GM23338 (cell line): ENCODE measurements at regions not wholly inside any gene's neighbourhood (a gene's known extent, or its start where the extent isn't known, plus 50 kb on each side); places are given as distances from the start of the nearest gene placed in this dataset.

Source experiments
- ATAC-seq: fragments of 200-7000 bp; cut with Tn5 transposase; 3 replicates; pipeline ENCODE4 v1.9.1; 2020
- DNase-seq: peaks from one replicate; pipeline ENCODE4 v3.0.0-alpha.2; 2015; ENCODE audit warnings: low spot score
- H2AFZ ChIP-seq: fragments of 200-600 bp; sonication (generic); 2 replicates; pipeline ENCODE4 v1.8.0; 2016; ENCODE audit warnings: antibody characterized with exemption, mild to moderate bottlenecking, moderate library complexity
- H3F3A ChIP-seq: fragments of 200-600 bp; sonication (generic); replicated peaks from 2 replicates; pipeline ENCODE4 v1.8.0; 2017; ENCODE audit warnings: antibody characterized with exemption, mixed run types, low read depth
- H3K27ac ChIP-seq: fragments of 200-600 bp; sonication (generic); 2 replicates; pipeline ENCODE4 v1.6.1; 2016; ENCODE audit warnings: low read depth
- H3K27me3 ChIP-seq: fragments of 200-600 bp; sonication (generic); 2 replicates; pipeline ENCODE4 v1.8.0; 2016; ENCODE audit warnings: mild to moderate bottlenecking, mixed run types, moderate library complexity; ENCODE audit not compliant: insufficient read depth
- H3K36me3 ChIP-seq: fragments of 200-600 bp; sonication (generic); 2 replicates; pipeline ENCODE4 v1.8.0; 2016; ENCODE audit warnings: mild to moderate bottlenecking; ENCODE audit not compliant: insufficient read depth
- H3K4me1 ChIP-seq: fragments of 200-600 bp; sonication (generic); 2 replicates; pipeline ENCODE4 v1.8.0; 2016; ENCODE audit warnings: mild to moderate bottlenecking, moderate library complexity; ENCODE audit not compliant: insufficient read depth
- H3K4me2 ChIP-seq: fragments of 200-600 bp; sonication (generic); 2 replicates; pipeline ENCODE4 v1.7.1; 2017; ENCODE audit warnings: mixed run types
- H3K4me3 ChIP-seq: fragments of 200-600 bp; sonication (generic); 2 replicates; pipeline ENCODE4 v1.6.1; 2016; ENCODE audit warnings: mixed run types
- H3K79me2 ChIP-seq: fragments of 200-600 bp; sonication (generic); replicated peaks from 2 replicates; pipeline ENCODE4 v1.8.0; 2017; ENCODE audit warnings: mild to moderate bottlenecking; ENCODE audit not compliant: insufficient read depth
- H3K9me2 ChIP-seq: fragments of 200-600 bp; sonication (generic); 2 replicates; pipeline ENCODE4 v1.8.0; 2017; ENCODE audit not compliant: insufficient read depth
- H4K20me1 ChIP-seq: fragments of 200-600 bp; sonication (generic); replicated peaks from 2 replicates; pipeline ENCODE4 v1.8.0; 2017; ENCODE audit warnings: mild to moderate bottlenecking; ENCODE audit not compliant: insufficient read depth
- H3K27ac Mint-ChIP-seq: 2 replicates; pipeline ENCODE4 v1.8.0; 2020; ENCODE audit warnings: inconsistent platforms, mild to moderate bottlenecking, moderate library complexity, mixed read lengths
- H3K27me3 Mint-ChIP-seq: 3 replicates; pipeline ENCODE4 v1.8.0; 2022; ENCODE audit warnings: low read depth, mild to moderate bottlenecking, moderate library complexity, mixed read lengths, inconsistent platforms; ENCODE audit not compliant: insufficient read depth, poor library complexity
- H3K36me3 Mint-ChIP-seq: 3 replicates; pipeline ENCODE4 v1.8.0; 2021; ENCODE audit warnings: low read depth, mild to moderate bottlenecking, inconsistent platforms, moderate library complexity, mixed read lengths
- H3K4me1 Mint-ChIP-seq: 3 replicates; pipeline ENCODE4 v1.8.0; 2020; ENCODE audit warnings: mild to moderate bottlenecking, inconsistent platforms, mixed read lengths
- H3K4me3 Mint-ChIP-seq: 3 replicates; pipeline ENCODE4 v1.8.0; 2021; ENCODE audit warnings: moderate library complexity, mild to moderate bottlenecking, inconsistent platforms, mixed read lengths
- H3K9me3 Mint-ChIP-seq: 3 replicates; pipeline ENCODE4 v1.8.0; 2020; ENCODE audit warnings: moderate library complexity, mild to moderate bottlenecking, inconsistent platforms, mixed read lengths
- CREB1 ChIP-seq: fragments of 250-450 bp; sonication (Bioruptor Pico); IDR thresholded peaks from 2 replicates; pipeline ENCODE4 v1.5.0; 2020; ENCODE audit warnings: low read depth, mild to moderate bottlenecking, moderate library complexity
- EZH2 ChIP-seq: fragments of 200-600 bp; sonication (generic); IDR thresholded peaks from one replicate; pipeline ENCODE4 v1.8.0; 2017; ENCODE audit warnings: antibody characterized with exemption, mild to moderate bottlenecking, low read depth; ENCODE audit not compliant: unreplicated experiment
- EZH2phosphoT487 ChIP-seq: fragments of 200-600 bp; sonication (generic); IDR thresholded peaks from one replicate; pipeline ENCODE4 v1.8.1; 2018; ENCODE audit warnings: antibody characterized with exemption; ENCODE audit not compliant: unreplicated experiment
- JUNB ChIP-seq: IDR thresholded peaks from one replicate; pipeline ENCODE4 v1.6.1; 2016; ENCODE audit warnings: antibody characterized with exemption; ENCODE audit not compliant: unreplicated experiment
- NANOG ChIP-seq: IDR thresholded peaks from 2 replicates; pipeline ENCODE4 v1.6.1; 2016; ENCODE audit warnings: antibody characterized with exemption, borderline replicate concordance
- POLR2AphosphoS5 ChIP-seq: IDR thresholded peaks from 2 replicates; pipeline ENCODE4 v1.6.1; 2016; ENCODE audit warnings: antibody characterized with exemption, low read depth
- STAT1 ChIP-seq: IDR thresholded peaks from one replicate; pipeline ENCODE4 v1.6.1; 2016; ENCODE audit warnings: antibody characterized with exemption; ENCODE audit not compliant: unreplicated experiment
- ZNF114 ChIP-seq: fragments of 250-450 bp; sonication (Bioruptor Pico); IDR thresholded peaks from 2 replicates; pipeline ENCODE4 v1.5.0; 2020; ENCODE audit warnings: mild to moderate bottlenecking, moderate library complexity
- ZNF331 ChIP-seq: fragments of 250-450 bp; sonication (Bioruptor Pico); IDR thresholded peaks from 2 replicates; pipeline ENCODE4 v1.5.0; 2020; ENCODE audit warnings: low read depth, mild to moderate bottlenecking, moderate library complexity
- TF ChIP-seq, protein P1 (sequence below): fragments of 250-450 bp; sonication (Bioruptor Pico); IDR thresholded peaks from 2 replicates; pipeline ENCODE4 v1.5.0; 2020; ENCODE audit warnings: mild to moderate bottlenecking, moderate library complexity
- TF ChIP-seq, protein P2 (sequence below), 2 experiments: fragments of 200-600 bp in 1 of 2; sonication (generic) in 1 of 2; conservative IDR thresholded peaks; 2 replicates each; pipeline versions ENCODE4 v1.5.1 to v1.6.1; 2016 to 2017; ENCODE audit warnings: antibody characterized with exemption in 2 of 2, low read depth in 2 of 2, mild to moderate bottlenecking in 2 of 2, moderate library complexity in 1 of 2
- TF ChIP-seq, protein P3 (sequence below): IDR thresholded peaks from 2 replicates; pipeline ENCODE4 v1.6.1; 2016; ENCODE audit warnings: antibody characterized with exemption
- TF ChIP-seq, protein P4 (sequence below): IDR thresholded peaks from one replicate; pipeline ENCODE4 v1.6.1; 2018; ENCODE audit warnings: antibody characterized with exemption; ENCODE audit not compliant: unreplicated experiment

DNA sequence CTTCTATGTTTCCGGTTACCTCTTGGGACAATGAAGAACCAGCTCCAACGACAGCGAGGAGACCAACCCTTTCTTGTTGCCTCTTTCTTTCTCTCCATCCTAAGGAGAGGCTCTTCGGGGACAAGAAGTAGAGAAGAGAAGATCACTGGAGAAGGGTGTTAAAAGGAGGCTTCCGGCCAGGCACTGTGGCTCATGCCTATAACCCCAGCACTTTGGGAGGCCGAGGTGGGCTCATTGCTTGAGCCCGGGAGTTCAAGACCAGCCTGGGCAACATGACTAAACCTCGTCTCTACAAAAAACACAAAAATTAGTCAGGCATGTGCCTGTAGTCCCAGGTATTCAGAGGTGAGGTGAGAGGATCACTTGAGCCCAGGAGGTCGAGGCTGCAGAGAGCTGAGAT, 90.8 kb upstream of the TNFAIP3 start:
- ATAC-seq (no peak), DNase-seq (no peak)
- H2AFZ ChIP-seq = no peak overlapping the region
- H3K9me2 ChIP-seq = 0 out of 2 replicates have a peak, but pooled peaks cover 5% of the 10 kb centered on the region
- no peak overlapping the region for H3K27ac ChIP-seq
- no peaks in the 10 kb centered on the region for H3K27me3 ChIP-seq
- Mint-ChIP-seq H3K4me1 (no peaks in the 10 kb centered on the region), H3K27ac (no peak overlapping the region), H3K9me3 (no peaks in the 10 kb centered on the region), H3K27me3 (peaks cover 5% of the 10 kb centered on the region), H3K4me3 (no peak overlapping the region), H3K36me3 (no peaks in the 10 kb centered on the region)
- no peak for TF ChIP-seq EZH2phosphoT487
- no peak for TF ChIP-seq JUNB
- no peak for TF ChIP-seq ZNF114 (CRISPR knock-in tag)
- no peak for TF ChIP-seq ZNF331
- TF ChIP-seq, protein P1, sequence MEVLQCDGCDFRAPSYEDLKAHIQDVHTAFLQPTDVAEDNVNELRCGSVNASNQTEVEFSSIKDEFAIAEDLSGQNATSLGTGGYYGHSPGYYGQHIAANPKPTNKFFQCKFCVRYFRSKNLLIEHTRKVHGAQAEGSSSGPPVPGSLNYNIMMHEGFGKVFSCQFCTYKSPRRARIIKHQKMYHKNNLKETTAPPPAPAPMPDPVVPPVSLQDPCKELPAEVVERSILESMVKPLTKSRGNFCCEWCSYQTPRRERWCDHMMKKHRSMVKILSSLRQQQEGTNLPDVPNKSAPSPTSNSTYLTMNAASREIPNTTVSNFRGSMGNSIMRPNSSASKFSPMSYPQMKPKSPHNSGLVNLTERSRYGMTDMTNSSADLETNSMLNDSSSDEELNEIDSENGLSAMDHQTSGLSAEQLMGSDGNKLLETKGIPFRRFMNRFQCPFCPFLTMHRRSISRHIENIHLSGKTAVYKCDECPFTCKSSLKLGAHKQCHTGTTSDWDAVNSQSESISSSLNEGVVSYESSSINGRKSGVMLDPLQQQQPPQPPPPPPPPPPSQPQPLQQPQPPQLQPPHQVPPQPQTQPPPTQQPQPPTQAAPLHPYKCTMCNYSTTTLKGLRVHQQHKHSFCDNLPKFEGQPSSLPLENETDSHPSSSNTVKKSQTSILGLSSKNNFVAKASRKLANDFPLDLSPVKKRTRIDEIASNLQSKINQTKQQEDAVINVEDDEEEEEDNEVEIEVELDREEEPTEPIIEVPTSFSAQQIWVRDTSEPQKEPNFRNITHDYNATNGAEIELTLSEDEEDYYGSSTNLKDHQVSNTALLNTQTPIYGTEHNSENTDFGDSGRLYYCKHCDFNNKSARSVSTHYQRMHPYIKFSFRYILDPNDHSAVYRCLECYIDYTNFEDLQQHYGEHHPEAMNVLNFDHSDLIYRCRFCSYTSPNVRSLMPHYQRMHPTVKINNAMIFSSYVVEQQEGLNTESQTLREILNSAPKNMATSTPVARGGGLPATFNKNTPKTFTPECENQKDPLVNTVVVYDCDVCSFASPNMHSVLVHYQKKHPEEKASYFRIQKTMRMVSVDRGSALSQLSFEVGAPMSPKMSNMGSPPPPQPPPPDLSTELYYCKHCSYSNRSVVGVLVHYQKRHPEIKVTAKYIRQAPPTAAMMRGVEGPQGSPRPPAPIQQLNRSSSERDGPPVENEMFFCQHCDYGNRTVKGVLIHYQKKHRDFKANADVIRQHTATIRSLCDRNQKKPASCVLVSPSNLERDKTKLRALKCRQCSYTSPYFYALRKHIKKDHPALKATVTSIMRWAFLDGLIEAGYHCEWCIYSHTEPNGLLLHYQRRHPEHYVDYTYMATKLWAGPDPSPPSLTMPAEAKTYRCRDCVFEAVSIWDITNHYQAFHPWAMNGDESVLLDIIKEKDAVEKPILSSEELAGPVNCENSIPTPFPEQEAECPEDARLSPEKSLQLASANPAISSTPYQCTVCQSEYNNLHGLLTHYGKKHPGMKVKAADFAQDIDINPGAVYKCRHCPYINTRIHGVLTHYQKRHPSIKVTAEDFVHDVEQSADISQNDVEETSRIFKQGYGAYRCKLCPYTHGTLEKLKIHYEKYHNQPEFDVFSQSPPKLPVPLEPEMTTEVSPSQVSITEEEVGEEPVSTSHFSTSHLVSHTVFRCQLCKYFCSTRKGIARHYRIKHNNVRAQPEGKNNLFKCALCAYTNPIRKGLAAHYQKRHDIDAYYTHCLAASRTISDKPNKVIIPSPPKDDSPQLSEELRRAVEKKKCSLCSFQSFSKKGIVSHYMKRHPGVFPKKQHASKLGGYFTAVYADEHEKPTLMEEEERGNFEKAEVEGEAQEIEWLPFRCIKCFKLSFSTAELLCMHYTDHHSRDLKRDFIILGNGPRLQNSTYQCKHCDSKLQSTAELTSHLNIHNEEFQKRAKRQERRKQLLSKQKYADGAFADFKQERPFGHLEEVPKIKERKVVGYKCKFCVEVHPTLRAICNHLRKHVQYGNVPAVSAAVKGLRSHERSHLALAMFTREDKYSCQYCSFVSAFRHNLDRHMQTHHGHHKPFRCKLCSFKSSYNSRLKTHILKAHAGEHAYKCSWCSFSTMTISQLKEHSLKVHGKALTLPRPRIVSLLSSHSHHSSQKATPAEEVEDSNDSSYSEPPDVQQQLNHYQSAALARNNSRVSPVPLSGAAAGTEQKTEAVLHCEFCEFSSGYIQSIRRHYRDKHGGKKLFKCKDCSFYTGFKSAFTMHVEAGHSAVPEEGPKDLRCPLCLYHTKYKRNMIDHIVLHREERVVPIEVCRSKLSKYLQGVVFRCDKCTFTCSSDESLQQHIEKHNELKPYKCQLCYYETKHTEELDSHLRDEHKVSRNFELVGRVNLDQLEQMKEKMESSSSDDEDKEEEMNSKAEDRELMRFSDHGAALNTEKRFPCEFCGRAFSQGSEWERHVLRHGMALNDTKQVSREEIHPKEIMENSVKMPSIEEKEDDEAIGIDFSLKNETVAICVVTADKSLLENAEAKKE (CRISPR knock-in tag) = no peak
- no peak for TF ChIP-seq STAT1
- no peak for TF ChIP-seq POLR2AphosphoS5
- TF ChIP-seq, protein P2, sequence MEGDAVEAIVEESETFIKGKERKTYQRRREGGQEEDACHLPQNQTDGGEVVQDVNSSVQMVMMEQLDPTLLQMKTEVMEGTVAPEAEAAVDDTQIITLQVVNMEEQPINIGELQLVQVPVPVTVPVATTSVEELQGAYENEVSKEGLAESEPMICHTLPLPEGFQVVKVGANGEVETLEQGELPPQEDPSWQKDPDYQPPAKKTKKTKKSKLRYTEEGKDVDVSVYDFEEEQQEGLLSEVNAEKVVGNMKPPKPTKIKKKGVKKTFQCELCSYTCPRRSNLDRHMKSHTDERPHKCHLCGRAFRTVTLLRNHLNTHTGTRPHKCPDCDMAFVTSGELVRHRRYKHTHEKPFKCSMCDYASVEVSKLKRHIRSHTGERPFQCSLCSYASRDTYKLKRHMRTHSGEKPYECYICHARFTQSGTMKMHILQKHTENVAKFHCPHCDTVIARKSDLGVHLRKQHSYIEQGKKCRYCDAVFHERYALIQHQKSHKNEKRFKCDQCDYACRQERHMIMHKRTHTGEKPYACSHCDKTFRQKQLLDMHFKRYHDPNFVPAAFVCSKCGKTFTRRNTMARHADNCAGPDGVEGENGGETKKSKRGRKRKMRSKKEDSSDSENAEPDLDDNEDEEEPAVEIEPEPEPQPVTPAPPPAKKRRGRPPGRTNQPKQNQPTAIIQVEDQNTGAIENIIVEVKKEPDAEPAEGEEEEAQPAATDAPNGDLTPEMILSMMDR (conservative IDR thresholded peaks at IDR 0.05; ENCODE audit: low read depth in 2 of 2) = no peak
- TF ChIP-seq CREB1 (CRISPR knock-in tag) = no peak
- TF ChIP-seq, protein P3, sequence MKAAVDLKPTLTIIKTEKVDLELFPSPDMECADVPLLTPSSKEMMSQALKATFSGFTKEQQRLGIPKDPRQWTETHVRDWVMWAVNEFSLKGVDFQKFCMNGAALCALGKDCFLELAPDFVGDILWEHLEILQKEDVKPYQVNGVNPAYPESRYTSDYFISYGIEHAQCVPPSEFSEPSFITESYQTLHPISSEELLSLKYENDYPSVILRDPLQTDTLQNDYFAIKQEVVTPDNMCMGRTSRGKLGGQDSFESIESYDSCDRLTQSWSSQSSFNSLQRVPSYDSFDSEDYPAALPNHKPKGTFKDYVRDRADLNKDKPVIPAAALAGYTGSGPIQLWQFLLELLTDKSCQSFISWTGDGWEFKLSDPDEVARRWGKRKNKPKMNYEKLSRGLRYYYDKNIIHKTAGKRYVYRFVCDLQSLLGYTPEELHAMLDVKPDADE = no peak
- TF ChIP-seq, protein P4, sequence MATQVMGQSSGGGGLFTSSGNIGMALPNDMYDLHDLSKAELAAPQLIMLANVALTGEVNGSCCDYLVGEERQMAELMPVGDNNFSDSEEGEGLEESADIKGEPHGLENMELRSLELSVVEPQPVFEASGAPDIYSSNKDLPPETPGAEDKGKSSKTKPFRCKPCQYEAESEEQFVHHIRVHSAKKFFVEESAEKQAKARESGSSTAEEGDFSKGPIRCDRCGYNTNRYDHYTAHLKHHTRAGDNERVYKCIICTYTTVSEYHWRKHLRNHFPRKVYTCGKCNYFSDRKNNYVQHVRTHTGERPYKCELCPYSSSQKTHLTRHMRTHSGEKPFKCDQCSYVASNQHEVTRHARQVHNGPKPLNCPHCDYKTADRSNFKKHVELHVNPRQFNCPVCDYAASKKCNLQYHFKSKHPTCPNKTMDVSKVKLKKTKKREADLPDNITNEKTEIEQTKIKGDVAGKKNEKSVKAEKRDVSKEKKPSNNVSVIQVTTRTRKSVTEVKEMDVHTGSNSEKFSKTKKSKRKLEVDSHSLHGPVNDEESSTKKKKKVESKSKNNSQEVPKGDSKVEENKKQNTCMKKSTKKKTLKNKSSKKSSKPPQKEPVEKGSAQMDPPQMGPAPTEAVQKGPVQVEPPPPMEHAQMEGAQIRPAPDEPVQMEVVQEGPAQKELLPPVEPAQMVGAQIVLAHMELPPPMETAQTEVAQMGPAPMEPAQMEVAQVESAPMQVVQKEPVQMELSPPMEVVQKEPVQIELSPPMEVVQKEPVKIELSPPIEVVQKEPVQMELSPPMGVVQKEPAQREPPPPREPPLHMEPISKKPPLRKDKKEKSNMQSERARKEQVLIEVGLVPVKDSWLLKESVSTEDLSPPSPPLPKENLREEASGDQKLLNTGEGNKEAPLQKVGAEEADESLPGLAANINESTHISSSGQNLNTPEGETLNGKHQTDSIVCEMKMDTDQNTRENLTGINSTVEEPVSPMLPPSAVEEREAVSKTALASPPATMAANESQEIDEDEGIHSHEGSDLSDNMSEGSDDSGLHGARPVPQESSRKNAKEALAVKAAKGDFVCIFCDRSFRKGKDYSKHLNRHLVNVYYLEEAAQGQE = no peak
- no peak for TF ChIP-seq NANOG
- TF ChIP-seq EZH2 = no peak
- no peaks in the 10 kb centered on the region for H3K4me1 ChIP-seq
- H3K79me2 ChIP-seq = no peaks in the 10 kb centered on the region
- H3K36me3 ChIP-seq = no peaks in the 10 kb centered on the region
- no peak overlapping the region for H3K4me3 ChIP-seq
- H3K4me2 ChIP-seq = no peak overlapping the region
- H3F3A ChIP-seq = no peaks in the 10 kb centered on the region
- H4K20me1 ChIP-seq = no peaks in the 10 kb centered on the region; the same call in 1 of the 2 replicates
